HEK293T (cell line): ENCODE measurements at regions not wholly inside any gene's neighbourhood (a gene's known extent, or its start where the extent isn't known, plus 50 kb on each side); places are given as distances from the start of the nearest gene placed in this dataset.

ENCODE experiments used
- CTCF ChIA-PET: fragments of 350-600 bp; formaldehyde crosslinking; extraction: SDS; loops from one replicate; lab custom pipeline; 2021; ENCODE audit warnings: antibody characterized with exemption, inconsistent platforms; lab: Yijun Ruan, JAX
- POLR2A ChIA-PET: fragments of 350-600 bp; formaldehyde crosslinking; extraction: SDS; loops from one replicate; lab custom pipeline; 2020; ENCODE audit warnings: antibody characterized with exemption, inconsistent platforms; lab: Yijun Ruan, JAX
- DNase-seq: peaks from one replicate; pipeline ENCODE4 v3.0.0; 2012; ENCODE audit warnings: mixed read lengths; ENCODE audit errors: extremely low spot score
- ARNT ChIP-seq: fragments of 450-650 bp; IDR thresholded peaks from 2 replicates; pipeline ENCODE4 v1.6.1; 2017; ENCODE audit warnings: mild to moderate bottlenecking
- BHLHE40 ChIP-seq: fragments of 450-650 bp; IDR thresholded peaks from 2 replicates; pipeline ENCODE4 v1.6.1; 2016; ENCODE audit warnings: mild to moderate bottlenecking, moderate library complexity, borderline replicate concordance
- CTBP1 ChIP-seq: fragments of 450-650 bp; IDR thresholded peaks from 2 replicates; pipeline ENCODE4 v1.6.1; 2016; ENCODE audit warnings: borderline replicate concordance
- ELF4 ChIP-seq: fragments of 450-650 bp; IDR thresholded peaks from 2 replicates; pipeline ENCODE4 v1.6.1; 2017; ENCODE audit warnings: antibody characterized with exemption
- FOXA1 ChIP-seq: fragments of 450-650 bp; IDR thresholded peaks from 2 replicates; pipeline ENCODE4 v1.6.1; 2016; ENCODE audit warnings: mild to moderate bottlenecking
- FOXK2 ChIP-seq: fragments of 450-650 bp; IDR thresholded peaks from 2 replicates; pipeline ENCODE4 v1.6.1; 2016; ENCODE audit warnings: mild to moderate bottlenecking
- FOXM1 ChIP-seq: fragments of 450-650 bp; IDR thresholded peaks from 2 replicates; pipeline ENCODE4 v1.6.1; 2017; ENCODE audit warnings: mild to moderate bottlenecking, borderline replicate concordance
- HDGF ChIP-seq: fragments of 450-650 bp; IDR thresholded peaks from 2 replicates; pipeline ENCODE4 v1.6.1; 2017; ENCODE audit warnings: antibody characterized with exemption, borderline replicate concordance
- L3MBTL2 ChIP-seq: fragments of 450-650 bp; conservative IDR thresholded peaks from 2 replicates; pipeline ENCODE4 v1.6.1; 2016; ENCODE audit warnings: mild to moderate bottlenecking
- LEF1 ChIP-seq: fragments of 450-650 bp; IDR thresholded peaks from 2 replicates; pipeline ENCODE4 v1.6.1; 2017; ENCODE audit warnings: mild to moderate bottlenecking, borderline replicate concordance
- NFRKB ChIP-seq: fragments of 450-650 bp; IDR thresholded peaks from 2 replicates; pipeline ENCODE4 v1.6.1; 2016; ENCODE audit warnings: mild to moderate bottlenecking, moderate library complexity
- PKNOX1 ChIP-seq: fragments of 450-650 bp; IDR thresholded peaks from 2 replicates; pipeline ENCODE4 v1.6.1; 2016
- SP1 ChIP-seq: fragments of 450-650 bp; IDR thresholded peaks from 2 replicates; pipeline ENCODE4 v1.6.1; 2017
- SUZ12 ChIP-seq: fragments of 450-650 bp; IDR thresholded peaks from 2 replicates; pipeline ENCODE4 v1.6.1; 2016; ENCODE audit warnings: mild to moderate bottlenecking
- TARDBP ChIP-seq: fragments of 450-650 bp; IDR thresholded peaks from 2 replicates; pipeline ENCODE4 v1.6.1; 2016
- ZNF384 ChIP-seq: fragments of 450-650 bp; IDR thresholded peaks from 2 replicates; pipeline ENCODE4 v1.6.1; 2016

DNA sequence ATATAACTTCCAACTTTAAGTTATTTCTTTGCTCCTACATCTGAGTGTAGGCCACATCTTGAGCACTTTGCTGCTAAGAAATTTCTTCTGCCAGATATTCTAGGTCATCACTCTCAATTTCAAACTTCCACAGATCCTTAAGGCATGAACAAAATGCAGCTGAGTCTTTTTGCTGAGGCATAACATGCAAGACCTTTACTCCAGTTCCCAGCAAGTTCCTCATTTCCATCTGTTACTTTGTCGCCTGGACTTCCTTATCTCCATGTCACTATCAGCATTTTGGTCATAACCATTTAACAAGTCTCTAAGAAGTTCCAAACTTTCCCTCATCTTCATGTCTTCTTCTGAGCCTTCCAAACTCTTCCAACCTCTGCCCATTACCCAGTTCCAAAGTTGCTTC is 1077.3 kb upstream of the TMEFF2 start:
- no peak for DNase-seq

GRCh38 chr2:193270816-193271215 is 1076.1 kb upstream of the TMEFF2 start:
- ChIA-PET CTCF (no interaction called here), POLR2A (no interaction called here)
- no peak for DNase-seq
- TF ChIP-seq NFRKB (no peak), FOXM1 (no peak), TARDBP (no peak), FOXK2 (no peak), FOXA1 (no peak), ARNT (no peak), LEF1 (no peak), PKNOX1 (no peak), ZNF384 (no peak), CTBP1 (no peak), SUZ12 (no peak), HDGF (no peak), BHLHE40 (no peak), SP1 (no peak)

More for the DNA sequence above, 1077.3 kb upstream of the TMEFF2 start:
- CTCF ChIA-PET, result no interaction called here
- no peak for TF ChIP-seq NFRKB
- no peak for TF ChIP-seq FOXA1
- no peak for TF ChIP-seq ZNF384
- no peak for TF ChIP-seq LEF1
- TF ChIP-seq PKNOX1, result no peak
- TF ChIP-seq ARNT, result no peak
- no peak for TF ChIP-seq L3MBTL2
- no peak for TF ChIP-seq FOXM1
- TF ChIP-seq FOXK2, result no peak
- no peak for TF ChIP-seq SP1
- TF ChIP-seq ELF4, result no peak
- TF ChIP-seq BHLHE40, result no peak
- TF ChIP-seq TARDBP, result no peak
- TF ChIP-seq HDGF, result no peak
- POLR2A ChIA-PET, result no interaction called here

GRCh38 chr2:193267496-193268002 is 1072.8 kb upstream of the TMEFF2 start:
- TF ChIP-seq LEF1, result no peak
- no peak for TF ChIP-seq FOXK2
- DNase-seq, result no peak
- CTCF ChIA-PET, result no interaction called here
- POLR2A ChIA-PET, result no interaction called here

GRCh38 chr2:193253014-193253530 is 1058.3 kb upstream of the TMEFF2 start:
- TF ChIP-seq FOXM1, result no peak
- no peak for TF ChIP-seq LEF1
- no peak for TF ChIP-seq FOXA1
- no peak for TF ChIP-seq PKNOX1
- no peak for TF ChIP-seq ARNT
- TF ChIP-seq ZNF384, result no peak
- no peak for TF ChIP-seq FOXK2
- no peak for TF ChIP-seq ELF4
- no peak for TF ChIP-seq HDGF
- no peak for TF ChIP-seq L3MBTL2
- no peak for TF ChIP-seq SP1
- TF ChIP-seq CTBP1, result no peak
- no peak for TF ChIP-seq NFRKB
- no peak for TF ChIP-seq TARDBP
- TF ChIP-seq BHLHE40, result no peak
- TF ChIP-seq SUZ12, result no peak
- CTCF ChIA-PET, result no interaction called here

GRCh38 chr2:193251909-193252308 is 1057.2 kb upstream of the TMEFF2 start:
- ChIA-PET POLR2A (no interaction called here), CTCF (no interaction called here)
- no peak for DNase-seq
- TF ChIP-seq ARNT (no peak), LEF1 (no peak), FOXK2 (no peak), TARDBP (no peak), FOXM1 (no peak), NFRKB (no peak), PKNOX1 (no peak), SUZ12 (no peak), ZNF384 (no peak), BHLHE40 (no peak), ELF4 (no peak), FOXA1 (no peak), HDGF (no peak), SP1 (no peak), L3MBTL2 (no peak), CTBP1 (no peak)

More at GRCh38 chr2:193253014-193253530, 1058.3 kb upstream of the TMEFF2 start:
- DNase-seq, result no peak
- POLR2A ChIA-PET, result no interaction called here

GRCh38 chr2:193250389-193250788 is 1055.7 kb upstream of the TMEFF2 start:
- CTCF ChIA-PET, result interaction anchor here (1.4 kb wide), 1 partner anchor 10 kb away, joined by 4 read pairs; no protein-coding TSS in a partner anchor
- no peak for DNase-seq
- POLR2A ChIA-PET, result no interaction called here
- no peak for TF ChIP-seq HDGF
- no peak for TF ChIP-seq CTBP1
- TF ChIP-seq L3MBTL2, result no peak
- no peak for TF ChIP-seq BHLHE40
- TF ChIP-seq FOXM1, result no peak
- TF ChIP-seq FOXA1, result no peak
- TF ChIP-seq ELF4, result no peak
- no peak for TF ChIP-seq SP1
- no peak for TF ChIP-seq ZNF384
